Activated CD8-positive, alpha-beta T cell treated with anti-CD3 and anti-CD28 coated beads, Interleukin-2, amount 10 ng/mL, durations not matched to agents 7 days and 5 days (primary cell): ENCODE measurements at regions not wholly inside any gene's neighbourhood (a gene's known extent, or its start where the extent isn't known, plus 50 kb on each side); places are given as distances from the start of the nearest gene placed in this dataset.
"Not testable (repeated sequence)": the region's sequence is repeated elsewhere in the genome, so short reads cannot be mapped to it uniquely, and the experiment has no call there.

Experiments
- ATAC-seq: fragments of 150-1000 bp; cut with Tn5 transposase; one replicate; pipeline ENCODE4 v1.10.0; 2021; ENCODE audit warnings: moderate library complexity
- CTCF ChIA-PET: fragments of 350-600 bp; sonication (Branson Sonifier 250); formaldehyde crosslinking; loops from one replicate; lab custom pipeline; 2021; ENCODE audit warnings: antibody characterized with exemption; lab: Charles Lee
- POLR2A ChIA-PET: fragments of 350-600 bp; sonication (Branson Sonifier 250); formaldehyde crosslinking; loops from one replicate; lab custom pipeline; 2021; ENCODE audit warnings: antibody characterized with exemption; lab: Charles Lee
- DNase-seq: peaks from one replicate; pipeline ENCODE4 v3.0.0-alpha.2; 2020
- H3K27ac Mint-ChIP-seq: one replicate; pipeline ENCODE4 v1.8.0; 2021; ENCODE audit warnings: mild to moderate bottlenecking, mixed read lengths
- H3K27me3 Mint-ChIP-seq: one replicate; pipeline ENCODE4 v1.8.0; 2021; ENCODE audit warnings: low read depth, mixed read lengths
- H3K36me3 Mint-ChIP-seq: one replicate; pipeline ENCODE4 v1.8.0; 2021; ENCODE audit warnings: low read depth, mixed read lengths
- H3K4me1 Mint-ChIP-seq: one replicate; pipeline ENCODE4 v1.8.0; 2021; ENCODE audit warnings: low read depth, mixed read lengths
- H3K4me3 Mint-ChIP-seq: one replicate; pipeline ENCODE4 v1.8.0; 2021; ENCODE audit warnings: mild to moderate bottlenecking, mixed read lengths
- H3K9me3 Mint-ChIP-seq: one replicate; pipeline ENCODE4 v1.8.0; 2022; ENCODE audit warnings: mixed read lengths; ENCODE audit not compliant: insufficient read depth

- no peaks in the 10 kb centered on the region for H3K4me1 Mint-ChIP-seq
- no peaks in the 10 kb centered on the region for H3K36me3 Mint-ChIP-seq
- no peak overlapping the region for H3K4me3 Mint-ChIP-seq
- DNase-seq = no peak
- ChIA-PET POLR2A (no interaction called here), CTCF (no interaction called here)
- ATAC-seq = no peak
- H3K27ac Mint-ChIP-seq = no peak overlapping the region
- no peaks in the 10 kb centered on the region for H3K9me3 Mint-ChIP-seq
- no peaks in the 10 kb centered on the region for H3K27me3 Mint-ChIP-seq
These were observed 201.5 kb upstream of the ZSWIM2 start for GRCh38 chr2:187050409-187050998.

DNA sequence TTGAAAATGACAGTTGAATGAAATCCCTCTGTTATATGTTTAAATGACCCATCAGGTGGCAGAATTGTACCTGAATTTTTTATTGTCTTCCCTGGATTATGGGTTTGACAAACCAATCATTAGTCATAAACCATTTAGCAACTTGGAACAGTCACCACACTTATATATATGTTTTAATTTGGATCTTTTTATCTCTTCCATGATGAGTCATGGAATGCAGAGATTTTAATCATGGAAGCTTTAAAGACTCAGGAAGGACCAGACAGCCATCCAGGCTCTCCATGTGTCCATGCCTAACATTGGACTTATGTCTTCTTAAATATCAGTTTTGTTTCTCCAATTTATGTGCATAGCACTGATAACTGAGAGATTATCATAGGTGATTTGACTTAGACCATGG lies 188.3 kb upstream of the ZSWIM2 start:
- Mint-ChIP-seq H3K9me3 (no peaks in the 10 kb centered on the region), H3K4me1 (no peaks in the 10 kb centered on the region), H3K36me3 (no peaks in the 10 kb centered on the region), H3K27ac (no peak overlapping the region), H3K27me3 (no peaks in the 10 kb centered on the region), H3K4me3 (no peak overlapping the region)
- no peak for DNase-seq
- ChIA-PET POLR2A (no interaction called here), CTCF (no interaction called here)
- no peak for ATAC-seq

DNA sequence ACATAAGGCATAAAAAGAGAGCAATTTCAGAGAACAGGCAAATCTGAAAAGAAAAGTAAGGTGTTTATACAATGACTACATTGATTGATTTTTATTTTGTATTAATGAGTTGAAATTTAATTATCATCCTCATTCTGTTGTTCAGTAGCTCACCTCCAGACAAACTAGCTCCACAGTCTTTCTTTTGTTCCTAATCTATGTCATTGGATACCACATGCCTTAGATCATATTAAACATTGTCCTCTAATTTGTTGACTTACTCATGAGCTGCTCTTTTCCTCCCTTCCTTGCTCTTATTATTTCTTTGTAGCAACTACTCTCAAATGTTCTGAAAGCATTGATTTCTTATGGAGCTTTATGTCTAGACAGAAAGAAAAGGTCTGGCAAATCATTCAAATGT lies 185.5 kb upstream of the ZSWIM2 start:
- Mint-ChIP-seq H3K4me1 (no peaks in the 10 kb centered on the region), H3K9me3 (no peaks in the 10 kb centered on the region), H3K27ac (no peak overlapping the region), H3K27me3 (no peaks in the 10 kb centered on the region), H3K36me3 (no peaks in the 10 kb centered on the region), H3K4me3 (no peak overlapping the region)
- no peak for ATAC-seq
- no peak for DNase-seq
- ChIA-PET POLR2A (no interaction called here), CTCF (no interaction called here)

GRCh38 chr2:187024739-187025138 lies 175.8 kb upstream of the ZSWIM2 start:
- DNase-seq (no peak), ATAC-seq (no peak)
- H3K4me3 Mint-ChIP-seq = no peak overlapping the region
- H3K27ac Mint-ChIP-seq = no peak overlapping the region
- H3K36me3 Mint-ChIP-seq = no peaks in the 10 kb centered on the region
- no peaks in the 10 kb centered on the region for H3K27me3 Mint-ChIP-seq
- peaks cover 4% of the 10 kb centered on the region for H3K9me3 Mint-ChIP-seq
- H3K4me1 Mint-ChIP-seq = no peaks in the 10 kb centered on the region
- ChIA-PET CTCF (no interaction called here), POLR2A (no interaction called here)

GRCh38 chr2:187023996-187024395 lies 175.0 kb upstream of the ZSWIM2 start:
- H3K36me3 Mint-ChIP-seq, H3K9me3 Mint-ChIP-seq, POLR2A ChIA-PET, H3K4me1 Mint-ChIP-seq, H3K27ac Mint-ChIP-seq, H3K4me3 Mint-ChIP-seq, H3K27me3 Mint-ChIP-seq, CTCF ChIA-PET, ATAC-seq, DNase-seq: not testable (repeated sequence)

GRCh38 chr2:187017438-187017837 lies 168.5 kb upstream of the ZSWIM2 start:
- H3K4me1 Mint-ChIP-seq = no peaks in the 10 kb centered on the region
- no peak for ATAC-seq
- H3K27me3 Mint-ChIP-seq = no peaks in the 10 kb centered on the region
- POLR2A ChIA-PET = no interaction called here
- no peaks in the 10 kb centered on the region for H3K36me3 Mint-ChIP-seq
- CTCF ChIA-PET = no interaction called here
- no peaks in the 10 kb centered on the region for H3K9me3 Mint-ChIP-seq
- no peak for DNase-seq
- H3K4me3 Mint-ChIP-seq = no peak overlapping the region
- no peak overlapping the region for H3K27ac Mint-ChIP-seq

DNA sequence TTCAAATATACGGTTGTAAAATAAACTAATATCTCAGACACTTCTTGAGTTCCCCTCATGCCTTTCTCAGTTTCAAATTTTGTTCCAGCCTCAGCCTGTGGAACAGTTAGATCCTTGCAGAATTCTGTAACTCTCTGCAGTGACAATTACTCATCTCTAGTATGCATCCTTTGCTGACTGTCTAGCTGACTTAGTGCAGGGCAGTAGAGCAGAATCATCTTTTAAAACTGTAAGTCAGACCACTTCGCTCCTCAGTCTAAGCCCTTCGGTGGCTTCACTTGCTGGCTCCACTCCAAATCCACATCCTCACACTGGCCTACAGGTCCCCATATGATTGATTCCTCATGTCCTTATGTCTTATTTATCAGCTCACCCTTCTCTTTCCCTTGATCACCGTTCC lies 164.1 kb upstream of the ZSWIM2 start:
- no peak overlapping the region for H3K27ac Mint-ChIP-seq
- no peaks in the 10 kb centered on the region for H3K9me3 Mint-ChIP-seq
- no peak overlapping the region for H3K4me3 Mint-ChIP-seq
- DNase-seq (no peak), ATAC-seq (no peak)
- POLR2A ChIA-PET = no interaction called here
- H3K36me3 Mint-ChIP-seq = no peaks in the 10 kb centered on the region
- CTCF ChIA-PET = no interaction called here
- no peaks in the 10 kb centered on the region for H3K27me3 Mint-ChIP-seq
- H3K4me1 Mint-ChIP-seq = no peaks in the 10 kb centered on the region

- H3K27me3 Mint-ChIP-seq = no peaks in the 10 kb centered on the region
- no peaks in the 10 kb centered on the region for H3K9me3 Mint-ChIP-seq
- ChIA-PET POLR2A (no interaction called here), CTCF (no interaction called here)
- H3K36me3 Mint-ChIP-seq = no peaks in the 10 kb centered on the region
- DNase-seq = no peak
- H3K4me3 Mint-ChIP-seq = no peak overlapping the region
- H3K27ac Mint-ChIP-seq = no peak overlapping the region
- ATAC-seq = no peak
- H3K4me1 Mint-ChIP-seq = no peaks in the 10 kb centered on the region
These were observed 162.3 kb upstream of the ZSWIM2 start for GRCh38 chr2:187011206-187011832.

DNA sequence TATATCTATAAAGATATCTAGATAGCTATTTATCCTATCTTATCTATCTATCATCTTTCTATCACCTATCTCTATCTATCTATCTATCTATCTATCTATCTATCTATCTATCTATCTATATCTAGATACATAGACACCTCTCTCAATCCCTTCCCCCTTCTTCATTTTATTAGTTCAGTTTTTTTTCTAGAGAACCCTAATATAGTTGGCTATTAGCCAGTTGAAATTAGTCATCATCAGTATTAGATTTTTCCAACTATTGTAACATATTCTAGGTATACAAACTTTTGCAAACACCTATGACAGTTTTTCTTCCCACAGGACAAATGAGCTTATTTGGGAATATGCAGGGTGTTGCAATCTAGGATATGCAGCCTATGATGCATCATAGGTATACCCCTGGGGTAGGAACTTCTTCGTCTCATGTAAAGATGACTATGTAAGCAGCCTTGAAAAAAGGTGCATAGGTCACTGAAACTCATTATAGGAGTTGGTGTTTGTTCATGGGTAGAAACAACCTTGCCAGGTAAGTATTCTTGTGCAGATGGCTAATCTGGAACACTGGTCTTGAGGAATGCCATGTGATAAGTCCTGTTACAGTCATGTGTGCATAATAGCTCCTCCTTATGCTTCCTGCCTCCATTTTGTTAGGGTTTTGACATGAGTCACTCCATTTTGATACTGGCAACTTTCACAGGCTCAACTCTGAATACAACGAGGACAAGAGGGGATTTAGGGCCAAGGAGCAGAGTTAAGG lies 160.7 kb upstream of the ZSWIM2 start:
- no peak overlapping the region for H3K4me3 Mint-ChIP-seq
- ChIA-PET POLR2A (no interaction called here), CTCF (no interaction called here)
- H3K36me3 Mint-ChIP-seq = no peaks in the 10 kb centered on the region
- H3K4me1 Mint-ChIP-seq = no peaks in the 10 kb centered on the region
- no peak overlapping the region for H3K27ac Mint-ChIP-seq
- no peak for ATAC-seq
- no peaks in the 10 kb centered on the region for H3K9me3 Mint-ChIP-seq
- DNase-seq = no peak
- H3K27me3 Mint-ChIP-seq = no peaks in the 10 kb centered on the region

DNA sequence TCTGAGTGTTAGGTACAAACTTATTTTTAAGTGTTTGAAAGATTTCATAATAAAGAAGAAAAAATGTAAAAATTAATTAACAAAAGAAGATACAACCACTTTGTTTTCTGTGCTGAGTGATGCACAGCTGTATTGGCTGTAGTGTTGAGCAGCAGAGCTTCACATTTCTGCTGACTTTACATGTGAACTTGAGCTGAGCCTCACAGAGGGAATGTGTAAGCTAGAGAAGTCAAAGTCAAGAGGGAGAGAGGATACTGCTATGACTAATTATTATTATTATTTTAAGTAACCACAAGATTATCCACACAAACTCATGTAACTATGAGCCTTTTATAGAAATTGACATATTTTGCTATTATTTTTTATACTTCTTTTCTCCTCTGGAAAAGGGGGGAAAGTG lies 159.1 kb upstream of the ZSWIM2 start:
- Mint-ChIP-seq H3K9me3 (no peaks in the 10 kb centered on the region), H3K36me3 (no peaks in the 10 kb centered on the region), H3K27ac (no peak overlapping the region), H3K4me3 (no peak overlapping the region), H3K27me3 (no peaks in the 10 kb centered on the region), H3K4me1 (no peaks in the 10 kb centered on the region)
- no peak for ATAC-seq
- CTCF ChIA-PET = no interaction called here
- POLR2A ChIA-PET = no interaction called here
- DNase-seq = no peak

GRCh38 chr2:187003611-187004010 lies 154.6 kb upstream of the ZSWIM2 start:
- Mint-ChIP-seq H3K36me3 (no peaks in the 10 kb centered on the region), H3K4me3 (no peak overlapping the region), H3K4me1 (no peaks in the 10 kb centered on the region), H3K27me3 (no peaks in the 10 kb centered on the region), H3K27ac (no peak overlapping the region), H3K9me3 (no peaks in the 10 kb centered on the region)
- ChIA-PET CTCF (no interaction called here), POLR2A (no interaction called here)
- no peak for ATAC-seq
- no peak for DNase-seq

GRCh38 chr2:187003038-187003554 lies 154.1 kb upstream of the ZSWIM2 start:
- Mint-ChIP-seq H3K9me3 (no peaks in the 10 kb centered on the region), H3K4me1 (no peaks in the 10 kb centered on the region), H3K27me3 (no peaks in the 10 kb centered on the region), H3K4me3 (no peak overlapping the region), H3K27ac (no peak overlapping the region), H3K36me3 (no peaks in the 10 kb centered on the region)
- POLR2A ChIA-PET = no interaction called here
- ATAC-seq = no peak
- no peak for DNase-seq
- CTCF ChIA-PET = no interaction called here
